ENCODE measurements at regions not wholly inside any gene's neighbourhood (a gene's known extent, or its start where the extent isn't known, plus 50 kb on each side); places are given as distances from the start of the nearest gene placed in this dataset.

DNA sequence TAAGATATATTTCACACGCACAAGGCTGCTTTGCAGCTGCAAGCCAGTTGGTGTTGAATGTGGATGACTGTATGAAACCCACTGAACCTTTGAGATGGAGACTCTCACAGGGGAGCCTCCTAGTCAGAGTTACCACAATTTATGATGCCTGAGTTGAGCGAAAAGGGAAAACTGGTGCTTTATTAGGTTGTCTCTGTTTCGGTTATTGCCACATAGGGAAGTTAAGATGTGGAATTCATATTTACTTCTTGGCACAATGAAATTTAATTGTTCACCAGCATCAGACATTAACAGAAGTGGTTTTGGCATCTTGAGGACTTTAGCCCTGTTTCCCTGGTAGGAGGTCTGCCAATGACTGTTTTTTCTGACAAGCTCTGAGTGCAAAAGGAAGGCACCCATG, 358.2 kb downstream of the SQOR start:
- 76 to 89% (median 83%) methylated on average over 3 of the region's 3 CpGs for WGBS, 4 donors
- no peak overlapping the region for H3K27ac ChIP-seq
- H3K9me3 ChIP-seq (replicated peaks in 1 of 3) = no peaks in the 10 kb centered on the region
- H3K27me3 ChIP-seq = no peaks in the 10 kb centered on the region
- no peak for DNase-seq
- H3K4me1 ChIP-seq (replicated peaks in 1 of 2) = no peaks in the 10 kb centered on the region
- TF ChIP-seq, protein P1, sequence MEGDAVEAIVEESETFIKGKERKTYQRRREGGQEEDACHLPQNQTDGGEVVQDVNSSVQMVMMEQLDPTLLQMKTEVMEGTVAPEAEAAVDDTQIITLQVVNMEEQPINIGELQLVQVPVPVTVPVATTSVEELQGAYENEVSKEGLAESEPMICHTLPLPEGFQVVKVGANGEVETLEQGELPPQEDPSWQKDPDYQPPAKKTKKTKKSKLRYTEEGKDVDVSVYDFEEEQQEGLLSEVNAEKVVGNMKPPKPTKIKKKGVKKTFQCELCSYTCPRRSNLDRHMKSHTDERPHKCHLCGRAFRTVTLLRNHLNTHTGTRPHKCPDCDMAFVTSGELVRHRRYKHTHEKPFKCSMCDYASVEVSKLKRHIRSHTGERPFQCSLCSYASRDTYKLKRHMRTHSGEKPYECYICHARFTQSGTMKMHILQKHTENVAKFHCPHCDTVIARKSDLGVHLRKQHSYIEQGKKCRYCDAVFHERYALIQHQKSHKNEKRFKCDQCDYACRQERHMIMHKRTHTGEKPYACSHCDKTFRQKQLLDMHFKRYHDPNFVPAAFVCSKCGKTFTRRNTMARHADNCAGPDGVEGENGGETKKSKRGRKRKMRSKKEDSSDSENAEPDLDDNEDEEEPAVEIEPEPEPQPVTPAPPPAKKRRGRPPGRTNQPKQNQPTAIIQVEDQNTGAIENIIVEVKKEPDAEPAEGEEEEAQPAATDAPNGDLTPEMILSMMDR (IDR thresholded peaks at IDR 0.05) = no peak
- TF ChIP-seq POLR2A (IDR thresholded peaks at IDR 0.05) = no peak
- no peaks in the 10 kb centered on the region for H3K36me3 ChIP-seq (replicated peaks in 1 of 2)
- H3K4me3 ChIP-seq = no peak overlapping the region
- intact Hi-C loops (cut with DNase I) = no loop called here

DNA sequence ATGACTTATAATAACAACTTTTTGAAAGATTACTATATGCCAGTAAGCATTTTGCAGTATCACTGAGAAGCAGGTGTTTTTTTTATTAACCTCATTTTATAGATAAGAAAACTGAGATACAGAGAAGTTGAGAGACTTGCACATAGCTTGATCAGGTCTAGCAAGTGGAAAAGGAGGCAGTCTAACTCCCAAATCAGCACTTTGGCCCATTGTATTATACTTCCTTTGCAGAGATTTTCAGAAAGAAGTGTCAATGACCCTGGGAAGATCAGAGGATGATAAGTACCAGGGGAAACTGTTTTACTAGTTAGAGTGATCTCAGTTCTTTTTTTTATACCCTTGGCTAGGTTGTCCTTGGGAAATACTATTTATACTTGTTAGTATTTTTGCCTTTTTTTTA, 358.7 kb downstream of the SQOR start:
- H3K4me3 ChIP-seq = no peak overlapping the region
- no peak for TF ChIP-seq POLR2A (IDR thresholded peaks at IDR 0.05)
- TF ChIP-seq, protein P1 (IDR thresholded peaks at IDR 0.05) = no peak
- H3K27ac ChIP-seq = no peak overlapping the region
- no peaks in the 10 kb centered on the region for H3K36me3 ChIP-seq (replicated peaks in 1 of 2)
- intact Hi-C loops (cut with DNase I) = no loop called here
- H3K9me3 ChIP-seq (replicated peaks in 1 of 3) = no peaks in the 10 kb centered on the region
- no peaks in the 10 kb centered on the region for H3K4me1 ChIP-seq (replicated peaks in 1 of 2)
- no peak for DNase-seq
- no peaks in the 10 kb centered on the region for H3K27me3 ChIP-seq

DNA sequence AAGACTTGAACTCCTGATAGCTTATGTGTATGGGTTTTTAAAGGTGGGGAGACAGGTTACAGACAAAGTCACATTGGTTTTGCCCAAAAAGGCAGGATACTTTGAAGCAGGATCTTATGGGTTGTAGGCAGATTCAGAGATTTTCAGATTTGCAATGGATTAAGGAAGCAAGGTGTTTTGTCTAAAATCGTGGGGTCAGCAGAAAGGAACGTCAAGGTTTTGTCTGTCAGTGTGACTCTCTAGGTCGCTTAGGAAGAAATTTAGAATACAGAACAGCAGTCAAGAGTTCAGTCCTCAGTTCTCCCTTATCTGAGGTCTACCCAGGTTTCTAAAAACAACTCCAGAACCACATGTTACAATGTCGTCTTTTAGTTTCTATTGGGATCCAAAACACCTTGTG, 361.0 kb downstream of the SQOR start:
- no peak overlapping the region for H3K27ac ChIP-seq
- DNase-seq = no peak
- H3K9me3 ChIP-seq (replicated peaks in 1 of 3) = no peaks in the 10 kb centered on the region
- no peaks in the 10 kb centered on the region for H3K36me3 ChIP-seq (replicated peaks in 1 of 2)
- TF ChIP-seq, protein P1 (IDR thresholded peaks at IDR 0.05) = no peak
- no peak for TF ChIP-seq POLR2A (IDR thresholded peaks at IDR 0.05)
- no peaks in the 10 kb centered on the region for H3K4me1 ChIP-seq (replicated peaks in 1 of 2)
- WGBS, 4 donors = 72 to 80% (median 76%) methylated on average over 4 of the region's 4 CpGs
- H3K4me3 ChIP-seq = no peak overlapping the region
- H3K27me3 ChIP-seq = no peaks in the 10 kb centered on the region
- intact Hi-C loops (cut with DNase I) = no loop called here

DNA sequence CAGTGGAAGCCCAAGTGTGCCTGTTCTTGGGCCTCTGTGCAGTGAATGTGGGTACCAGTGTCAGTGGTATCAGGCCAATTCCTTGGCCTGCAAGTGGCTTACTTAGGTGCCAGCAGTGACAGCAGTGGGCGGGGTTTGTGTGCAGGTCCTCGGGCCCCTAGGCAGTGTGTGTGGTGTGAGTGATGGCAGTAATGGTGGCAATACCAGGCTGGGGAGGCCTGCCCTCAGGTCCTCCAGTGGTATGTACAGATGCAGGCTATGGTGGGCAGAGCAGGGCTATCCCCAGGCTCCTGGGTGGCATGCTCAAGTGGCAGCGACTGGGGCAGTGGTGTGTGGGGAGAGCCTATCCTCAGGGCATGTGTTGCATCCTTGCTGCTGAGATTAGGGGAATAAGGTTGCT, 379.7 kb downstream of the SQOR start:
- intact Hi-C loops (cut with DNase I) = no loop called here
- Histone ChIP-seq H3K4me1 (replicated peaks in 1 of 2) (no peaks in the 10 kb centered on the region), H3K27ac (no peak overlapping the region), H3K9me3 (replicated peaks in 1 of 3) (no peaks in the 10 kb centered on the region), H3K4me3 (no peak overlapping the region), H3K27me3 (no peaks in the 10 kb centered on the region), H3K36me3 (replicated peaks in 1 of 2) (no peaks in the 10 kb centered on the region)
- 93 to 97% (median 95%) methylated on average over 3 of the region's 3 CpGs for WGBS, 4 donors
- no peak for DNase-seq
- TF ChIP-seq, protein P1 (IDR thresholded peaks at IDR 0.05) = no peak
- no peak for TF ChIP-seq POLR2A (IDR thresholded peaks at IDR 0.05)

Data from adrenal gland (tissue), 9 donors.